C4-2B (cell line): ENCODE measurements at regions not wholly inside any gene's neighbourhood (a gene's known extent, or its start where the extent isn't known, plus 50 kb on each side); places are given as distances from the start of the nearest gene placed in this dataset.

Source experiments
- CTCF ChIP-seq: fragments of 450-650 bp; conservative IDR thresholded peaks from 2 replicates; pipeline ENCODE4 v1.5.1; 2017; ENCODE audit warnings: mild to moderate bottlenecking
- ZFX ChIP-seq: fragments of 450-650 bp; IDR thresholded peaks from 2 replicates; pipeline ENCODE4 v1.6.1; 2017

- TF ChIP-seq CTCF, result no peak
- no peak for TF ChIP-seq ZFX
These were observed 2506.6 kb downstream of the ARAP2 start for GRCh38 chr4:33737726-33738125.
